ENCODE measurements at regions not wholly inside any gene's neighbourhood (a gene's known extent, or its start where the extent isn't known, plus 50 kb on each side); places are given as distances from the start of the nearest gene placed in this dataset.

DNA sequence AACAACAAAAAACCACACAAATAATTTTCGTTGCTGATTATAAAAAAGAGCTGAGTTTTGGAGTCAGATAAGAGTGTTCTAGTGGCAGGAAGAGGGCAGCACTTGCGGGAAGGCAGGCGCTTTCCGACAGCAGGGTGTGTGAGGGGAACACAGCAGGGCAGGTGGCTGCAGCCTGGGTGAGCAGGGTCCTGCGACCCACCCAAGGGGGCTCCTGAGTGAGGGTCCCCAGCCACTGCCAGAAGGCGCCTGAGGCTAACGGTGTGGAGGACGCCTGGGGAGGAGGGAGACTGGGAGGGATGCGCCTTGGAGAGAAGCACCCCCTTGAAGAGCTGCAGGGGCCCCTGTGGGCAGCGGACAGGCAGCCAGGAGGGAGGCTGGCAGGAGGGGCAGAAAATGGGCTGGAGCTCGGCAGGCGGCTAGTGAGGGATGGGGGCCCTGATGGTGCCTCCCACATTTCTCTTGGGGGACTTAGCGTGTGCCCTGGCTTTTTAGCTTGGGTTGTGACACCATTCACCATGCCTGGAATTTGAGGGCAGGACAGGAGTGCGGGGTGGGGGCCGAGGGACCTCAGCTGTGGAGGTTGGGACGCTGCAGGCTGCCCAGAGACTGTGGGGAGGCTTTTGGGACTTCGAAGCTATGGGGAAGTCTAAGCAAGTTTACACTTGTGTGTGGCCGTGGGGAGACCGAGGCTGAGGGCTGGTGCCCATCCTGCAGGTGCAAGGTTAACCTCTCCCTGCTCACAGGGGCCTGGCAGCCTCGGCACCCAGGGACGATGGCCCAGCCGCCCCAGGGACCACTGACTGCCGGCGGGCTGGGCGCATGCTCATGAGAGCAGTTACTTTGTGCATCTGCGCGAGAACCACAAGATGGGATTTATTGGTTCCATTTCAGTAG lies 111.4 kb downstream of the SIK1 start:
- TF ChIP-seq ZNF423 (CRISPR knock-in tag; IDR thresholded peaks at IDR 0.05) (peak; percentile 43; the same call in 1 of the 2 replicates), ELF4 (CRISPR knock-in tag; IDR thresholded peaks at IDR 0.05; ENCODE audit: low read depth) (no peak)
- TF ChIP-seq, protein P1, sequence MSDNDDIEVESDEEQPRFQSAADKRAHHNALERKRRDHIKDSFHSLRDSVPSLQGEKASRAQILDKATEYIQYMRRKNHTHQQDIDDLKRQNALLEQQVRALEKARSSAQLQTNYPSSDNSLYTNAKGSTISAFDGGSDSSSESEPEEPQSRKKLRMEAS (CRISPR knock-in tag; IDR thresholded peaks at IDR 0.05): no peak
- Mint-ChIP-seq H3K36me3 (peaks cover 11% of the 10 kb centered on the region), H3K27me3 (ENCODE audit: low read depth) (peaks cover 5% of the 10 kb centered on the region; the same call in 1 of the 2 replicates), H3K27ac (no peak overlapping the region), H3K9me3 (peaks cover 24% of the 10 kb centered on the region), H3K4me1 (peaks cover 31% of the 10 kb centered on the region), H3K4me3 (no peak overlapping the region)
- POLR2A ChIA-PET: interaction anchor here (1.2 kb wide), 1 partner anchor 9 kb away, joined by 3 read pairs; no protein-coding TSS in a partner anchor
- ATAC-seq (no peak), DNase-seq (ENCODE audit: low spot score) (no peak)
- CTCF ChIA-PET: interaction anchor here (0.5 to 1.8 kb wide), 9 partner anchors 8 to 563 kb away, joined by 3 to 8 read pairs (median 4); no protein-coding TSS in a partner anchor

- Mint-ChIP-seq H3K27me3 (ENCODE audit: low read depth) (peaks cover 5% of the 10 kb centered on the region; the same call in 1 of the 2 replicates), H3K4me1 (peaks cover 31% of the 10 kb centered on the region), H3K9me3 (peaks cover 24% of the 10 kb centered on the region), H3K27ac (no peak overlapping the region), H3K4me3 (no peak overlapping the region), H3K36me3 (peaks cover 11% of the 10 kb centered on the region)
- no peak for TF ChIP-seq E2F5 (CRISPR knock-in tag; IDR thresholded peaks at IDR 0.05)
- no peak for TF ChIP-seq ZNF671 (CRISPR knock-in tag; IDR thresholded peaks at IDR 0.05)
- TF ChIP-seq, protein P2, sequence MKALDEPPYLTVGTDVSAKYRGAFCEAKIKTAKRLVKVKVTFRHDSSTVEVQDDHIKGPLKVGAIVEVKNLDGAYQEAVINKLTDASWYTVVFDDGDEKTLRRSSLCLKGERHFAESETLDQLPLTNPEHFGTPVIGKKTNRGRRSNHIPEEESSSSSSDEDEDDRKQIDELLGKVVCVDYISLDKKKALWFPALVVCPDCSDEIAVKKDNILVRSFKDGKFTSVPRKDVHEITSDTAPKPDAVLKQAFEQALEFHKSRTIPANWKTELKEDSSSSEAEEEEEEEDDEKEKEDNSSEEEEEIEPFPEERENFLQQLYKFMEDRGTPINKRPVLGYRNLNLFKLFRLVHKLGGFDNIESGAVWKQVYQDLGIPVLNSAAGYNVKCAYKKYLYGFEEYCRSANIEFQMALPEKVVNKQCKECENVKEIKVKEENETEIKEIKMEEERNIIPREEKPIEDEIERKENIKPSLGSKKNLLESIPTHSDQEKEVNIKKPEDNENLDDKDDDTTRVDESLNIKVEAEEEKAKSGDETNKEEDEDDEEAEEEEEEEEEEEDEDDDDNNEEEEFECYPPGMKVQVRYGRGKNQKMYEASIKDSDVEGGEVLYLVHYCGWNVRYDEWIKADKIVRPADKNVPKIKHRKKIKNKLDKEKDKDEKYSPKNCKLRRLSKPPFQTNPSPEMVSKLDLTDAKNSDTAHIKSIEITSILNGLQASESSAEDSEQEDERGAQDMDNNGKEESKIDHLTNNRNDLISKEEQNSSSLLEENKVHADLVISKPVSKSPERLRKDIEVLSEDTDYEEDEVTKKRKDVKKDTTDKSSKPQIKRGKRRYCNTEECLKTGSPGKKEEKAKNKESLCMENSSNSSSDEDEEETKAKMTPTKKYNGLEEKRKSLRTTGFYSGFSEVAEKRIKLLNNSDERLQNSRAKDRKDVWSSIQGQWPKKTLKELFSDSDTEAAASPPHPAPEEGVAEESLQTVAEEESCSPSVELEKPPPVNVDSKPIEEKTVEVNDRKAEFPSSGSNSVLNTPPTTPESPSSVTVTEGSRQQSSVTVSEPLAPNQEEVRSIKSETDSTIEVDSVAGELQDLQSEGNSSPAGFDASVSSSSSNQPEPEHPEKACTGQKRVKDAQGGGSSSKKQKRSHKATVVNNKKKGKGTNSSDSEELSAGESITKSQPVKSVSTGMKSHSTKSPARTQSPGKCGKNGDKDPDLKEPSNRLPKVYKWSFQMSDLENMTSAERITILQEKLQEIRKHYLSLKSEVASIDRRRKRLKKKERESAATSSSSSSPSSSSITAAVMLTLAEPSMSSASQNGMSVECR (CRISPR knock-in tag; IDR thresholded peaks at IDR 0.05; ENCODE audit: borderline replicate concordance): no peak
- TF ChIP-seq, protein P3, sequence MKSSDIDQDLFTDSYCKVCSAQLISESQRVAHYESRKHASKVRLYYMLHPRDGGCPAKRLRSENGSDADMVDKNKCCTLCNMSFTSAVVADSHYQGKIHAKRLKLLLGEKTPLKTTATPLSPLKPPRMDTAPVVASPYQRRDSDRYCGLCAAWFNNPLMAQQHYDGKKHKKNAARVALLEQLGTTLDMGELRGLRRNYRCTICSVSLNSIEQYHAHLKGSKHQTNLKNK (CRISPR knock-in tag; IDR thresholded peaks at IDR 0.05): no peak
- no peak for TF ChIP-seq RORB (CRISPR knock-in tag; IDR thresholded peaks at IDR 0.05)
- TF ChIP-seq SP1 (CRISPR knock-in tag; conservative IDR thresholded peaks at IDR 0.05): no peak
- TF ChIP-seq ATF1 (CRISPR knock-in tag; IDR thresholded peaks at IDR 0.05): no peak
- TF ChIP-seq FOXK1 (CRISPR knock-in tag; IDR thresholded peaks at IDR 0.05): no peak
- TF ChIP-seq, protein P4, sequence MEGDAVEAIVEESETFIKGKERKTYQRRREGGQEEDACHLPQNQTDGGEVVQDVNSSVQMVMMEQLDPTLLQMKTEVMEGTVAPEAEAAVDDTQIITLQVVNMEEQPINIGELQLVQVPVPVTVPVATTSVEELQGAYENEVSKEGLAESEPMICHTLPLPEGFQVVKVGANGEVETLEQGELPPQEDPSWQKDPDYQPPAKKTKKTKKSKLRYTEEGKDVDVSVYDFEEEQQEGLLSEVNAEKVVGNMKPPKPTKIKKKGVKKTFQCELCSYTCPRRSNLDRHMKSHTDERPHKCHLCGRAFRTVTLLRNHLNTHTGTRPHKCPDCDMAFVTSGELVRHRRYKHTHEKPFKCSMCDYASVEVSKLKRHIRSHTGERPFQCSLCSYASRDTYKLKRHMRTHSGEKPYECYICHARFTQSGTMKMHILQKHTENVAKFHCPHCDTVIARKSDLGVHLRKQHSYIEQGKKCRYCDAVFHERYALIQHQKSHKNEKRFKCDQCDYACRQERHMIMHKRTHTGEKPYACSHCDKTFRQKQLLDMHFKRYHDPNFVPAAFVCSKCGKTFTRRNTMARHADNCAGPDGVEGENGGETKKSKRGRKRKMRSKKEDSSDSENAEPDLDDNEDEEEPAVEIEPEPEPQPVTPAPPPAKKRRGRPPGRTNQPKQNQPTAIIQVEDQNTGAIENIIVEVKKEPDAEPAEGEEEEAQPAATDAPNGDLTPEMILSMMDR (IDR thresholded peaks at IDR 0.05): no peak
- CTCF ChIA-PET: interaction anchor here (1.9 kb wide), 1 partner anchor 103 kb away, joined by 5 read pairs; no protein-coding TSS in a partner anchor
- POLR2A ChIA-PET: no interaction called here
- ATAC-seq: no peak
- no peak for DNase-seq (ENCODE audit: low spot score)
Measured at GRCh38 chr21:43313939-43314405, 113.0 kb downstream of the SIK1 start.

Measured in WTC11 (cell line).